HepG2 (cell line): ENCODE measurements at regions not wholly inside any gene's neighbourhood (a gene's known extent, or its start where the extent isn't known, plus 50 kb on each side); places are given as distances from the start of the nearest gene placed in this dataset.

Experiments used
- ATAC-seq: fragments of 200-7000 bp; cut with Tn5 transposase; 3 replicates; pipeline ENCODE4 v1.9.1; 2020; ENCODE audit warnings: mild to moderate bottlenecking, moderate library complexity
- BruUV-seq: library from RNA; stranded (reverse); fragments of 400-500 nt; replicated peaks from 2 replicates; lab custom pipeline; 2021; lab: Mats Ljungman, UMichigan
- CTCF ChIA-PET: fragments of 300-600 bp; formaldehyde crosslinking; extraction: SDS; loops from one replicate; lab custom pipeline; 2021; ENCODE audit warnings: low total read pairs, inconsistent platforms, low intra/inter-chr PET ratio; lab: Yijun Ruan, JAX
- POLR2A ChIA-PET: fragments of 350-600 bp; sonication (Branson Sonifier 250); formaldehyde crosslinking; loops from one replicate; lab custom pipeline; 2020; ENCODE audit warnings: antibody characterized with exemption, inconsistent platforms; lab: Yijun Ruan, JAX
- DNase-seq: peaks from one replicate; pipeline ENCODE4 v3.0.0-alpha.2; 2015; ENCODE audit warnings: low spot score
- FAIRE-seq: peaks from 3 replicates; lab custom pipeline; 2011; peaks lifted over from hg19 to GRCh38; lab: Jason Lieb, UNC
- H2AFZ ChIP-seq: one replicate; pipeline ENCODE4 v1.6.1; 2011; ENCODE audit warnings: low read length, inconsistent platforms
- H3K27ac ChIP-seq: fragments of 300-600 bp; 3 replicates; pipeline ENCODE4 v1.8.0; 2011; ENCODE audit warnings: mixed run types, mild to moderate bottlenecking, mixed read lengths, low read length, inconsistent platforms; ENCODE audit not compliant: insufficient read depth; ENCODE audit errors: extremely low read length
- H3K27me3 ChIP-seq, 2 experiments: fragments of 200-600 bp in 1 of 2; 2 replicates in 1 of 2; 3 replicates in 1 of 2; pipeline versions ENCODE4 v1.6.0 to v1.8.0; 2011; ENCODE audit warnings: low read length in 2 of 2, mild to moderate bottlenecking in 2 of 2, moderate library complexity in 2 of 2, inconsistent platforms in 1 of 2; ENCODE audit not compliant: insufficient read depth in 2 of 2, control insufficient read depth in 1 of 2
- H3K36me3 ChIP-seq, 2 experiments: fragments of 200-600 bp in 1 of 2; replicated peaks in 1 of 2; 2 replicates in 1 of 2; 3 replicates in 1 of 2; pipeline versions ENCODE4 v1.5.1 to v1.8.0; 2011; ENCODE audit warnings: low read length in 2 of 2, inconsistent platforms in 1 of 2; ENCODE audit not compliant: insufficient read depth in 2 of 2, control insufficient read depth in 1 of 2
- H3K4me1 ChIP-seq: 2 replicates; pipeline ENCODE4 v1.5.1; 2012; ENCODE audit warnings: low read length, inconsistent platforms; ENCODE audit not compliant: insufficient read depth
- H3K4me2 ChIP-seq: 2 replicates; pipeline ENCODE4 v1.6.0; 2011; ENCODE audit warnings: low read depth, low read length, inconsistent platforms
- H3K4me3 ChIP-seq, 3 experiments: fragments of 200-600 bp in 1 of 3; sonication (generic), shearing (Covaris generic) in 1 of 3; replicated peaks in 1 of 3; 2 replicates each; pipeline ENCODE4 v1.5.1; 2011 to 2016; ENCODE audit warnings: low read length in 3 of 3, inconsistent platforms in 2 of 3, low read depth in 2 of 3, mild to moderate bottlenecking in 2 of 3, control low read depth in 1 of 3, mixed read lengths in 1 of 3; ENCODE audit not compliant: insufficient read depth in 1 of 3
- H3K79me2 ChIP-seq: one replicate; pipeline ENCODE4 v1.6.1; 2011; ENCODE audit warnings: low read length, inconsistent platforms; ENCODE audit not compliant: insufficient read depth
- H3K9ac ChIP-seq: 2 replicates; pipeline ENCODE4 v1.6.0; 2011; ENCODE audit warnings: mild to moderate bottlenecking, low read depth, low read length, inconsistent platforms; ENCODE audit not compliant: insufficient read depth
- H3K9me3 ChIP-seq: 2 replicates; pipeline ENCODE4 v1.5.1; 2012; ENCODE audit warnings: mild to moderate bottlenecking, low read length
- H4K20me1 ChIP-seq: 2 replicates; pipeline ENCODE4 v1.6.0; 2011; ENCODE audit warnings: inconsistent platforms, mild to moderate bottlenecking, low read length, moderate library complexity; ENCODE audit not compliant: insufficient read depth
- REPIN1 ChIP-seq: sonication (generic); formaldehyde crosslinking; IDR thresholded peaks from 2 replicates; pipeline ENCODE4 v1.8.0; 2022; ENCODE audit warnings: missing genetic modification reagents, low read depth, mild to moderate bottlenecking, borderline replicate concordance
- TCF7 ChIP-seq: sonication (generic); IDR thresholded peaks from 2 replicates; pipeline ENCODE4 v1.6.1; 2016; ENCODE audit warnings: antibody characterized with exemption, low read depth
- WGBS: methylation state at CpG from one replicate; pipeline ENCODE4 v1.1.6; 2017; ENCODE audit warnings: low lambda C conversion rate; 5-methylcytosine and 5-hydroxymethylcytosine counted together
- in situ Hi-C: cut with HindIII; loops from 2 replicates; pipeline ENCODE4 v1.10.0; 2017; ENCODE audit warnings: low pct_unique_long_range_greater_than_20kb; ENCODE audit not compliant: extremely low pct_ligation_motif_present
- intact Hi-C: fragments of 100-400 bp; cut with micrococcal nuclease; formaldehyde crosslinking; loops from one replicate; pipeline ENCODE4 v1.10.0; 2022; ENCODE audit not compliant: unreplicated experiment
- TF ChIP-seq, protein P1 (sequence below): sonication (generic); formaldehyde crosslinking; IDR thresholded peaks from 2 replicates; pipeline ENCODE4 v1.5.0; 2020; ENCODE audit warnings: mild to moderate bottlenecking, missing genetic modification reagents, moderate library complexity
- TF ChIP-seq, protein P2 (sequence below): sonication (generic); formaldehyde crosslinking; IDR thresholded peaks from 2 replicates; pipeline ENCODE4 v1.4.0; 2020; ENCODE audit warnings: missing genetic modification reagents, borderline replicate concordance
- TF ChIP-seq, protein P3 (sequence below), 2 experiments: IDR thresholded peaks; 2 replicates each; pipeline ENCODE4 v1.6.1; 2011 to 2012; ENCODE audit warnings: low read length in 2 of 2, borderline replicate concordance in 1 of 2, low read depth in 1 of 2, mild to moderate bottlenecking in 1 of 2, moderate library complexity in 1 of 2

DNA sequence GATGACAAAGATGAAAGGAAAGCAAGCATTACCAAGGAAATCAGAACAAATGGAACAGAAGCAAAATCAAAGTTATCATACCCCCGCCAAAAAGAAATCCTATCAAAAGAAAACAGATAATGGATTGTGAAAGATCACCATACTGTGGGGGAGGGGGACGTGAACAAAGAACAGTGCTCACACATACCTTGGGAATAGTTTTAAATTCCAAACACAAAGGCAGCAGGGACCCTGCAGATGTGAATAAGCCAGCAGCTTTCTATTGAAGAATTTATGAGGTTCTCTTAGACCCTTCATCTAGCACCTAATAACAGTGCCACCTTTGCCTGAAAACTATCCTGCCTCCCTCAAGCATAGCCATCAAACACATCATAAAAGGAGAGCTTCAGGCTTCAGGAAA is 94.0 kb downstream of the AKR1D1 start (continued):
- TF ChIP-seq, protein P1, sequence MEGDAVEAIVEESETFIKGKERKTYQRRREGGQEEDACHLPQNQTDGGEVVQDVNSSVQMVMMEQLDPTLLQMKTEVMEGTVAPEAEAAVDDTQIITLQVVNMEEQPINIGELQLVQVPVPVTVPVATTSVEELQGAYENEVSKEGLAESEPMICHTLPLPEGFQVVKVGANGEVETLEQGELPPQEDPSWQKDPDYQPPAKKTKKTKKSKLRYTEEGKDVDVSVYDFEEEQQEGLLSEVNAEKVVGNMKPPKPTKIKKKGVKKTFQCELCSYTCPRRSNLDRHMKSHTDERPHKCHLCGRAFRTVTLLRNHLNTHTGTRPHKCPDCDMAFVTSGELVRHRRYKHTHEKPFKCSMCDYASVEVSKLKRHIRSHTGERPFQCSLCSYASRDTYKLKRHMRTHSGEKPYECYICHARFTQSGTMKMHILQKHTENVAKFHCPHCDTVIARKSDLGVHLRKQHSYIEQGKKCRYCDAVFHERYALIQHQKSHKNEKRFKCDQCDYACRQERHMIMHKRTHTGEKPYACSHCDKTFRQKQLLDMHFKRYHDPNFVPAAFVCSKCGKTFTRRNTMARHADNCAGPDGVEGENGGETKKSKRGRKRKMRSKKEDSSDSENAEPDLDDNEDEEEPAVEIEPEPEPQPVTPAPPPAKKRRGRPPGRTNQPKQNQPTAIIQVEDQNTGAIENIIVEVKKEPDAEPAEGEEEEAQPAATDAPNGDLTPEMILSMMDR, result no peak
- TF ChIP-seq, protein P2, sequence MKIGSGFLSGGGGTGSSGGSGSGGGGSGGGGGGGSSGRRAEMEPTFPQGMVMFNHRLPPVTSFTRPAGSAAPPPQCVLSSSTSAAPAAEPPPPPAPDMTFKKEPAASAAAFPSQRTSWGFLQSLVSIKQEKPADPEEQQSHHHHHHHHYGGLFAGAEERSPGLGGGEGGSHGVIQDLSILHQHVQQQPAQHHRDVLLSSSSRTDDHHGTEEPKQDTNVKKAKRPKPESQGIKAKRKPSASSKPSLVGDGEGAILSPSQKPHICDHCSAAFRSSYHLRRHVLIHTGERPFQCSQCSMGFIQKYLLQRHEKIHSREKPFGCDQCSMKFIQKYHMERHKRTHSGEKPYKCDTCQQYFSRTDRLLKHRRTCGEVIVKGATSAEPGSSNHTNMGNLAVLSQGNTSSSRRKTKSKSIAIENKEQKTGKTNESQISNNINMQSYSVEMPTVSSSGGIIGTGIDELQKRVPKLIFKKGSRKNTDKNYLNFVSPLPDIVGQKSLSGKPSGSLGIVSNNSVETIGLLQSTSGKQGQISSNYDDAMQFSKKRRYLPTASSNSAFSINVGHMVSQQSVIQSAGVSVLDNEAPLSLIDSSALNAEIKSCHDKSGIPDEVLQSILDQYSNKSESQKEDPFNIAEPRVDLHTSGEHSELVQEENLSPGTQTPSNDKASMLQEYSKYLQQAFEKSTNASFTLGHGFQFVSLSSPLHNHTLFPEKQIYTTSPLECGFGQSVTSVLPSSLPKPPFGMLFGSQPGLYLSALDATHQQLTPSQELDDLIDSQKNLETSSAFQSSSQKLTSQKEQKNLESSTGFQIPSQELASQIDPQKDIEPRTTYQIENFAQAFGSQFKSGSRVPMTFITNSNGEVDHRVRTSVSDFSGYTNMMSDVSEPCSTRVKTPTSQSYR (CRISPR knock-in tag), result peak; percentile 95
- peak; percentile 17; the same call in 1 of the 2 replicates for TF ChIP-seq TCF7

DNA sequence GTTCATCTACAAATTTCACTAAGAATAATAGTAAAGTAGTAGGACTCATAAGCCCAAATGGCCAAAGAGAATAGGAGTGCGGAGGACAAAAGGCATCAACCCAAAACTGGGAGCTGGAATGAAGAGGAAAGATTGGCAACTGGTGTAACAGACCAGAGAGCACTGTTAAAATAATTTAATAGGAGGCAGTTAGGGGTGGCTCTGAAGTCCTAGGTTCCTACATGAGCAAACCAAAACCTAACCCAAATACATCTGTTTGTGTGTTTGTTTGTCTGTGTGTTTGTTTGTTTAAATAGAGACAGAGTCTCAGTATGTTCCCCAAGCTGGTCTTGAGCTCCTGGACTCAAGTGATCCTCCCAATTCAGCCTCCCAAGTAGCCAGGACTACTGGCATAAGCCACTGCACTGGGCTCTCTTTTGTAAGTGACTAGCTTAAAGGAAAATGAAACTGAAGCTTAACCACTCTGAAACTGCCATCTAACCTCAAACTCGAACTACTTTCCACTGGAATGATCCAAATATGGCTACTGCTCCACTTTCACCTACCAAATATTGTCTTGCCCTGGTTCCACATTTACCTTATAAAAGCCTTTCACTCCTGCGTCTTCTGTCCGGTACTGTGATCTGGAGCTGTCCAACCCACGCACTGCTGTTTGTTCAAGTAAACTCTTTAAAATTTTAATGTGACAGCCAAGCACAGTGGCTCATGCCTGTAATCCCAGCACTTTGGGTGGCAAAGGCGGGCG is 94.9 kb downstream of the AKR1D1 start:
- no peak overlapping the region for H3K4me2 ChIP-seq
- POLR2A ChIA-PET, result interaction anchor here (0.6 to 1.1 kb wide), 3 partner anchors 17 to 432 kb away, joined by 3 to 4 read pairs (median 3); no protein-coding TSS in a partner anchor
- CTCF ChIA-PET, result no interaction called here
- TF ChIP-seq, protein P3, sequence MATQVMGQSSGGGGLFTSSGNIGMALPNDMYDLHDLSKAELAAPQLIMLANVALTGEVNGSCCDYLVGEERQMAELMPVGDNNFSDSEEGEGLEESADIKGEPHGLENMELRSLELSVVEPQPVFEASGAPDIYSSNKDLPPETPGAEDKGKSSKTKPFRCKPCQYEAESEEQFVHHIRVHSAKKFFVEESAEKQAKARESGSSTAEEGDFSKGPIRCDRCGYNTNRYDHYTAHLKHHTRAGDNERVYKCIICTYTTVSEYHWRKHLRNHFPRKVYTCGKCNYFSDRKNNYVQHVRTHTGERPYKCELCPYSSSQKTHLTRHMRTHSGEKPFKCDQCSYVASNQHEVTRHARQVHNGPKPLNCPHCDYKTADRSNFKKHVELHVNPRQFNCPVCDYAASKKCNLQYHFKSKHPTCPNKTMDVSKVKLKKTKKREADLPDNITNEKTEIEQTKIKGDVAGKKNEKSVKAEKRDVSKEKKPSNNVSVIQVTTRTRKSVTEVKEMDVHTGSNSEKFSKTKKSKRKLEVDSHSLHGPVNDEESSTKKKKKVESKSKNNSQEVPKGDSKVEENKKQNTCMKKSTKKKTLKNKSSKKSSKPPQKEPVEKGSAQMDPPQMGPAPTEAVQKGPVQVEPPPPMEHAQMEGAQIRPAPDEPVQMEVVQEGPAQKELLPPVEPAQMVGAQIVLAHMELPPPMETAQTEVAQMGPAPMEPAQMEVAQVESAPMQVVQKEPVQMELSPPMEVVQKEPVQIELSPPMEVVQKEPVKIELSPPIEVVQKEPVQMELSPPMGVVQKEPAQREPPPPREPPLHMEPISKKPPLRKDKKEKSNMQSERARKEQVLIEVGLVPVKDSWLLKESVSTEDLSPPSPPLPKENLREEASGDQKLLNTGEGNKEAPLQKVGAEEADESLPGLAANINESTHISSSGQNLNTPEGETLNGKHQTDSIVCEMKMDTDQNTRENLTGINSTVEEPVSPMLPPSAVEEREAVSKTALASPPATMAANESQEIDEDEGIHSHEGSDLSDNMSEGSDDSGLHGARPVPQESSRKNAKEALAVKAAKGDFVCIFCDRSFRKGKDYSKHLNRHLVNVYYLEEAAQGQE (IDR thresholded peaks at IDR 0.05; ENCODE audit: borderline replicate concordance in 1 of 2, low read depth in 1 of 2, low read length in 2 of 2), result peak in 1 of 2 experiments; percentile 63; a peak in 1 of 4 replicates
- no peak for TF ChIP-seq REPIN1 (CRISPR knock-in tag)
- intact Hi-C loops (no loop called here), in situ Hi-C loops (no loop called here)
- H3K9ac ChIP-seq, result no peak overlapping the region
- no peaks in the 10 kb centered on the region for H3K27me3 ChIP-seq
- FAIRE-seq (no peak), DNase-seq (no peak), ATAC-seq (no peak)
- no peak overlapping the region for H3K4me3 ChIP-seq
- peaks cover 45% of the 10 kb centered on the region for H3K4me1 ChIP-seq
- H3K79me2 ChIP-seq, result no peaks in the 10 kb centered on the region
- H3K27ac ChIP-seq, result no peak overlapping the region
- 96% methylated on average over 7 of the region's 7 CpGs for WGBS
- BruUV-seq, result no TSS peak
- H3K36me3 ChIP-seq, result no peaks in the 10 kb centered on the region
- H4K20me1 ChIP-seq, result no peaks in the 10 kb centered on the region
- H2AFZ ChIP-seq, result no peak overlapping the region
- H3K9me3 ChIP-seq, result peaks cover 6% of the 10 kb centered on the region; the same call in 1 of the 2 replicates
